NCI-H460 (cell line): ENCODE measurements at regions not wholly inside any gene's neighbourhood (a gene's known extent, or its start where the extent isn't known, plus 50 kb on each side); places are given as distances from the start of the nearest gene placed in this dataset.
"Not testable (repeated sequence)": the region's sequence is repeated elsewhere in the genome, so short reads cannot be mapped to it uniquely, and the experiment has no call there.

Source experiments
- DNase-seq: peaks from one replicate; pipeline ENCODE4 v3.0.0-alpha.2; 2016; ENCODE audit warnings: low read depth; ENCODE audit errors: extremely low read depth

- no peak for DNase-seq
Observed at GRCh38 chr11:41519696-41520095, 60.2 kb upstream of the LRRC4C start.

GRCh38 chr11:41522391-41522790 lies 62.9 kb upstream of the LRRC4C start:
- DNase-seq: no peak

- DNase-seq: no peak
Observed at GRCh38 chr11:41522899-41523672, 63.6 kb upstream of the LRRC4C start.

- no peak for DNase-seq
Observed at GRCh38 chr11:41527530-41527929, 68.1 kb upstream of the LRRC4C start.

GRCh38 chr11:41532413-41532812 lies 73.0 kb upstream of the LRRC4C start:
- DNase-seq: no peak

GRCh38 chr11:41533761-41534160 lies 74.3 kb upstream of the LRRC4C start:
- no peak for DNase-seq

GRCh38 chr11:41534391-41534790 lies 74.9 kb upstream of the LRRC4C start:
- DNase-seq: no peak

- DNase-seq: no peak
Observed at GRCh38 chr11:41534861-41535260, 75.4 kb upstream of the LRRC4C start.

- no peak for DNase-seq
Observed at GRCh38 chr11:41536021-41536568, 76.6 kb upstream of the LRRC4C start.

GRCh38 chr11:41544902-41545301 lies 85.5 kb upstream of the LRRC4C start:
- not testable (repeated sequence) for DNase-seq

GRCh38 chr11:41578421-41579051 lies 119.1 kb upstream of the LRRC4C start:
- DNase-seq: no peak

- no peak for DNase-seq
Observed at GRCh38 chr11:41579546-41579945, 120.1 kb upstream of the LRRC4C start.

- DNase-seq: no peak
Observed at GRCh38 chr11:41609511-41609910, 150.1 kb upstream of the LRRC4C start.

GRCh38 chr11:41612415-41612814 lies 153.0 kb upstream of the LRRC4C start:
- DNase-seq: no peak

GRCh38 chr11:41613326-41613725 lies 153.9 kb upstream of the LRRC4C start:
- no peak for DNase-seq

- no peak for DNase-seq
Observed at GRCh38 chr11:41622707-41623359, 163.4 kb upstream of the LRRC4C start.

GRCh38 chr11:41659985-41660384 lies 200.5 kb upstream of the LRRC4C start:
- no peak for DNase-seq

- DNase-seq: no peak
Observed at GRCh38 chr11:41660585-41660984, 201.1 kb upstream of the LRRC4C start.

GRCh38 chr11:41665441-41666360 lies 206.2 kb upstream of the LRRC4C start:
- no peak for DNase-seq

- no peak for DNase-seq
Observed at GRCh38 chr11:41666951-41667653, 207.7 kb upstream of the LRRC4C start.
